ENCODE measurements at regions not wholly inside any gene's neighbourhood (a gene's known extent, or its start where the extent isn't known, plus 50 kb on each side); places are given as distances from the start of the nearest gene placed in this dataset.

DNA sequence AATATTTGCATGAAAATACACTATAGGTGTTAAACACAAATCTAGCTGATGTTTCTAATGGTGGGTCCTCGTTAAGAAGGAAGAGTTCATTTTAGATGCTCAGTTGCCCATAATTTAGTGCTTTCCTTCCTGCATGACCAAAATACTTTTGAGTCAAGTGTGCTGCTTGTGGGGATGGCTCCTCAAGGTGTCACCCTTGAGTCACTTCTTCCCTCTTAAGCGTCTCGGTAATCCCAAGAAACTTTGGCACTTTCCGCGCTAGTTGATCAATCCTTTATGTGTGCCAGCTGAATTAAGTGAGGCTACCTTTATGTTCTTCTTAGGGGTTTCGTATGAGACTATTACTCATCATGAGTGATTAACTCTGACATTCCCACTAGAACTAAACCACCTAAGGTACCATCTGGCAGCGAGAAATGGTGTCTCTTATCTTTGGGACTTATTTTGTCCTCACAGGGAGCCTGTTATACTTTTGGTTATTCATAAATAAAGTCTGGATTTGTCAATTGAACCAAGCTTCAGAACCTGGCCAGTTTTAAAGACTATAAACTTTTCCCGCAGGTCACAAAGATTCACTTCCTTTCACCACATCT lies 106.8 kb downstream of the NHLRC3 start:
- H2AFZ ChIP-seq (ENCODE audit: low read depth, low read length), result peak overlapping the region; percentile 95
- TF ChIP-seq, protein P1, sequence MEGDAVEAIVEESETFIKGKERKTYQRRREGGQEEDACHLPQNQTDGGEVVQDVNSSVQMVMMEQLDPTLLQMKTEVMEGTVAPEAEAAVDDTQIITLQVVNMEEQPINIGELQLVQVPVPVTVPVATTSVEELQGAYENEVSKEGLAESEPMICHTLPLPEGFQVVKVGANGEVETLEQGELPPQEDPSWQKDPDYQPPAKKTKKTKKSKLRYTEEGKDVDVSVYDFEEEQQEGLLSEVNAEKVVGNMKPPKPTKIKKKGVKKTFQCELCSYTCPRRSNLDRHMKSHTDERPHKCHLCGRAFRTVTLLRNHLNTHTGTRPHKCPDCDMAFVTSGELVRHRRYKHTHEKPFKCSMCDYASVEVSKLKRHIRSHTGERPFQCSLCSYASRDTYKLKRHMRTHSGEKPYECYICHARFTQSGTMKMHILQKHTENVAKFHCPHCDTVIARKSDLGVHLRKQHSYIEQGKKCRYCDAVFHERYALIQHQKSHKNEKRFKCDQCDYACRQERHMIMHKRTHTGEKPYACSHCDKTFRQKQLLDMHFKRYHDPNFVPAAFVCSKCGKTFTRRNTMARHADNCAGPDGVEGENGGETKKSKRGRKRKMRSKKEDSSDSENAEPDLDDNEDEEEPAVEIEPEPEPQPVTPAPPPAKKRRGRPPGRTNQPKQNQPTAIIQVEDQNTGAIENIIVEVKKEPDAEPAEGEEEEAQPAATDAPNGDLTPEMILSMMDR (IDR thresholded peaks at IDR 0.05; ENCODE audit: low read depth, low read length), result peak; percentile 97
- no peak for TF ChIP-seq EZH2phosphoT487 (IDR thresholded peaks at IDR 0.05; ENCODE audit: low read depth)
- H4K20me1 ChIP-seq (ENCODE audit: insufficient read depth, low read length), result no peaks in the 10 kb centered on the region
- no peaks in the 10 kb centered on the region; the same call in 1 of the 2 replicates for H3K9me3 ChIP-seq (ENCODE audit: insufficient read depth, low read length)
- peaks cover 22% of the 10 kb centered on the region for H3K27me3 ChIP-seq (ENCODE audit: low read depth, low read length)
- H3K79me2 ChIP-seq (ENCODE audit: low read length), result no peaks in the 10 kb centered on the region
- peak overlapping the region; percentile 41 for H3K9ac ChIP-seq (ENCODE audit: low read length)
- H3K4me1 ChIP-seq (ENCODE audit: low read length), result peaks cover 14% of the 10 kb centered on the region
- no peaks in the 10 kb centered on the region for H3K36me3 ChIP-seq (replicated peaks; ENCODE audit: low read depth, low read length)
- peak overlapping the region; percentile 74 for H3K4me3 ChIP-seq (ENCODE audit: low read length)
- peak overlapping the region; percentile 90 for H3K4me2 ChIP-seq (ENCODE audit: low read length)
- H3K27ac ChIP-seq (ENCODE audit: low read length), result no peak overlapping the region

DNA sequence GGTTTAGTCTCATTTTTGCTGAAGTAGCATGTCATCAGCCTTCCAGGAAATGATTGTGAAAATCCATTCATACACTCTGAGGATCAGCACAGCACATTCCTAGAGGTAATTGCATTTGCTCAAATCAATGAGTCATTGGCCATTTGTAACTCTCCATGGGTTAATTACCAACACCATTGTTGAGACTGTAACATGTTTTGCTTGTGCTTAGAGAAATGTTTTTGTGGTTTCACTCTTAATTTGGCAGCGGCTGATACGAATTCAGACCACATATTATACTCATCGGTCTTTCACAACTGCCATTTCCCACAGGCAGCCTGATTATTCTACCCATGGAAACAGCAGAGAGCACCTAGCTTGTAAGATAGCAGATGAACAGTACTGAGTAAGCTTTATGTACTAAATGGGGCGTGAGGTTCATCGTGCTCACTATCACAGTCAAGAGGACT lies 110.3 kb downstream of the NHLRC3 start:
- H3K4me2 ChIP-seq (ENCODE audit: low read length), result no peak overlapping the region
- H3K4me3 ChIP-seq (ENCODE audit: low read length), result no peak overlapping the region
- H4K20me1 ChIP-seq (ENCODE audit: insufficient read depth, low read length), result no peaks in the 10 kb centered on the region
- H3K9ac ChIP-seq (ENCODE audit: low read length), result no peak overlapping the region
- no peak overlapping the region for H3K27ac ChIP-seq (ENCODE audit: low read length)
- peaks cover 13% of the 10 kb centered on the region for H3K27me3 ChIP-seq (ENCODE audit: low read depth, low read length)
- TF ChIP-seq, protein P1 (IDR thresholded peaks at IDR 0.05; ENCODE audit: low read depth, low read length), result no peak
- TF ChIP-seq EZH2phosphoT487 (IDR thresholded peaks at IDR 0.05; ENCODE audit: low read depth), result no peak
- no peak overlapping the region for H2AFZ ChIP-seq (ENCODE audit: low read depth, low read length)
- no peaks in the 10 kb centered on the region; the same call in none of the 2 replicates for H3K9me3 ChIP-seq (ENCODE audit: insufficient read depth, low read length)
- H3K4me1 ChIP-seq (ENCODE audit: low read length), result peaks cover 14% of the 10 kb centered on the region
- no peaks in the 10 kb centered on the region for H3K36me3 ChIP-seq (replicated peaks; ENCODE audit: low read depth, low read length)
- H3K79me2 ChIP-seq (ENCODE audit: low read length), result no peaks in the 10 kb centered on the region

DNA sequence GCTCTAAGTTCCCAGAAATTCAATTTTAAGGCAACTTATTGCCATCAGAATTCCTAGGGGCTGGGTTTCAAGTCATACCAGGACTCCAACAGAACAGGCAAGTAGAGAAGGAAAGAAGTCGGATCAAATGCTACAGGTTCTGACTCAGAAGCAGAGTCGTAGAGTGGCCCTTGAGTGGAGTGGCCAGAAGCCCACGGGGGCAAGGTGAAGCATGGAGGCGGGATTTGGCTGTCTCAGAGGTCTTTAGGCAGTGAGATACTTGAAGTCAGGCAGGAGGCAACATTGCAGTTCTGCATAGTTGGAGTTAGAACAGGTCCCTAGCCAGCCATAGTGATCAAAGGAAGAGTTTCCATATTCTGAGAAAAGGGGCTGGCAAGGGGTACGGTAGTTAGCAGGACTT lies 111.6 kb downstream of the NHLRC3 start:
- TF ChIP-seq EZH2phosphoT487 (IDR thresholded peaks at IDR 0.05; ENCODE audit: low read depth), result no peak
- TF ChIP-seq, protein P1 (IDR thresholded peaks at IDR 0.05; ENCODE audit: low read depth, low read length), result no peak
- Histone ChIP-seq H3K4me2 (ENCODE audit: low read length) (no peak overlapping the region), H3K4me1 (ENCODE audit: low read length) (peaks cover 9% of the 10 kb centered on the region; the same call in 1 of the 2 replicates), H3K27ac (ENCODE audit: low read length) (no peak overlapping the region), H3K9ac (ENCODE audit: low read length) (no peak overlapping the region), H4K20me1 (ENCODE audit: insufficient read depth, low read length) (no peaks in the 10 kb centered on the region), H3K36me3 (replicated peaks; ENCODE audit: low read depth, low read length) (no peaks in the 10 kb centered on the region), H3K9me3 (ENCODE audit: insufficient read depth, low read length) (no peaks in the 10 kb centered on the region; the same call in none of the 2 replicates), H2AFZ (ENCODE audit: low read depth, low read length) (no peak overlapping the region), H3K4me3 (ENCODE audit: low read length) (no peak overlapping the region), H3K27me3 (ENCODE audit: low read depth, low read length) (no peaks in the 10 kb centered on the region), H3K79me2 (ENCODE audit: low read length) (no peaks in the 10 kb centered on the region)

DNA sequence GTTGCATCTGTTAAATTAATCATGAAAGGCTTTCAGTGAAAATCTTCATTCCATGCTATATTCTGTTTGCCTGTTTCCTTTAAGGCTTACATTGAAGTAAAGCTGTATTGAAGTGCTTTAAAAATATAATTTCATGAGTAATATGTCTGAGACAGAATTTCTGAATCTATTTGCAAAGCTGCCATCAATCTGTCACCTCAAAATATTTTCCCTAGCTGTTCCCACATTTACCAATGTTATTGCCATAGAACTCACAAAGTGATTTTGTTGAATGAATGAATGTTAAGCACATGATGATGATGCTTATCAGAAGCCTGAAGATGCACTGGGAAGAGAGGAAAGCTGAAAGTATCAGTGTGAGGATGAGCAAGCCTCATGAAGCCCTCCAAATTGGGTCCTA lies 115.8 kb downstream of the NHLRC3 start:
- Histone ChIP-seq H2AFZ (ENCODE audit: low read depth, low read length) (no peak overlapping the region), H4K20me1 (ENCODE audit: insufficient read depth, low read length) (no peaks in the 10 kb centered on the region), H3K27me3 (ENCODE audit: low read depth, low read length) (no peaks in the 10 kb centered on the region), H3K4me3 (ENCODE audit: low read length) (no peak overlapping the region), H3K9me3 (ENCODE audit: insufficient read depth, low read length) (no peaks in the 10 kb centered on the region; the same call in 1 of the 2 replicates), H3K4me1 (ENCODE audit: low read length) (no peaks in the 10 kb centered on the region), H3K4me2 (ENCODE audit: low read length) (no peak overlapping the region), H3K9ac (ENCODE audit: low read length) (no peak overlapping the region), H3K36me3 (replicated peaks; ENCODE audit: low read depth, low read length) (no peaks in the 10 kb centered on the region), H3K79me2 (ENCODE audit: low read length) (no peaks in the 10 kb centered on the region), H3K27ac (ENCODE audit: low read length) (no peak overlapping the region)
- TF ChIP-seq, protein P1 (IDR thresholded peaks at IDR 0.05; ENCODE audit: low read depth, low read length), result no peak
- no peak for TF ChIP-seq EZH2phosphoT487 (IDR thresholded peaks at IDR 0.05; ENCODE audit: low read depth)
